BJ (cell line): ENCODE measurements at regions not wholly inside any gene's neighbourhood (a gene's known extent, or its start where the extent isn't known, plus 50 kb on each side); places are given as distances from the start of the nearest gene placed in this dataset.

Experiments
- CTCF ChIA-PET: fragments of 350-600 bp; formaldehyde crosslinking; extraction: SDS; loops from one replicate; lab custom pipeline; 2021; ENCODE audit warnings: antibody characterized with exemption, inconsistent platforms; lab: Yijun Ruan, JAX
- POLR2A ChIA-PET: fragments of 300-600 bp; sonication (Branson Sonifier 250); formaldehyde crosslinking; extraction: SDS; loops from one replicate; lab custom pipeline; 2021; ENCODE audit warnings: antibody characterized with exemption; lab: Charles Lee
- DNase-seq: peaks from one replicate; pipeline ENCODE4 v3.0.0-alpha.2; 2011; ENCODE audit warnings: low read depth
- H3K27me3 ChIP-seq: 2 replicates; pipeline ENCODE4 v1.6.0; 2011; ENCODE audit warnings: low read length; ENCODE audit not compliant: control insufficient read depth, insufficient read depth
- H3K36me3 ChIP-seq: 2 replicates; pipeline ENCODE4 v1.5.1; 2011; ENCODE audit warnings: low read length; ENCODE audit not compliant: control insufficient read depth, insufficient read depth
- H3K4me3 ChIP-seq: 2 replicates; pipeline ENCODE4 v1.5.1; 2011; ENCODE audit warnings: low read depth, mild to moderate bottlenecking, control low read depth, low read length
- TF ChIP-seq, protein P1 (sequence below): IDR thresholded peaks from 2 replicates; pipeline ENCODE4 v1.5.1; 2011; ENCODE audit warnings: low read depth, mild to moderate bottlenecking, control low read depth, inconsistent platforms, low read length, moderate library complexity; ENCODE audit not compliant: insufficient read depth

DNA sequence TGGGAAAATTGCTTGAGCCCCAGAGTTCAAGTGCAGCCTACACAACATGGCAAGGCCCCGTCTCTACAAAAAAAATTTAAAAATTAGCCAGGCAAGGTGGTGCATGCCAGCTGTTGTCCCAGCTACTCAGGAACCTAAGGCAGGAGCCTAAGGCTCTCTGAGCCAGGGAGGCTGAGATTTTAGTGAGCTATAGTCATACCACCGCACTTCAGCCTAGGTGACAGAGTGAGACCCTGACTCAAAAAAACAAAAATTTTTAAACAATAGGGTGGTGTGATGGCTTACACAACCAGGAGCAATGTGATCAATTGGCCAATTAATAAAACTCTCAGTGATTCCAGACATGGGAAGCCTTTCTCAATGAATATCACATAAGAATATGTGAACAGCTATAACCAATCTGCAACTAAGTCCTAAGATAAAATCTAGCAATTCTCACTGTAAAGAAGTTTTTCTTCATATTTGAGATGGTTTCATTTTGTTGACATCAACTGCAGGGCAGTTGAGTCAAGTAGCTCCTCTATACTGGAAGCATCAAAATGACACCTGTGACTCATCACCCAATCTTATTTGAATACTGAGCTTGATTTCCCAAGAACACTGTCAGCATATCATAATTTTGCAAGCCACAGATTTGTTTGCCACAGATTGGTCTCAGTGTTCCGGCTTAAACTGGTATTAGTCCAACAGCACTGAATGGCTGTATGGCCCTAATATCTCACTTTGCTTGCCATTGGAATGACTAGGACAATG, 169.0 kb upstream of the GJE1 start:
- peaks cover 1% of the 10 kb centered on the region; the same call in 1 of the 2 replicates for H3K27me3 ChIP-seq
- ChIA-PET POLR2A (no interaction called here), CTCF (interaction anchor here (1.7 kb wide), 1 partner anchor 9 kb away, joined by 5 read pairs; no protein-coding TSS in a partner anchor)
- no peak overlapping the region for H3K4me3 ChIP-seq
- no peak for DNase-seq
- TF ChIP-seq, protein P1, sequence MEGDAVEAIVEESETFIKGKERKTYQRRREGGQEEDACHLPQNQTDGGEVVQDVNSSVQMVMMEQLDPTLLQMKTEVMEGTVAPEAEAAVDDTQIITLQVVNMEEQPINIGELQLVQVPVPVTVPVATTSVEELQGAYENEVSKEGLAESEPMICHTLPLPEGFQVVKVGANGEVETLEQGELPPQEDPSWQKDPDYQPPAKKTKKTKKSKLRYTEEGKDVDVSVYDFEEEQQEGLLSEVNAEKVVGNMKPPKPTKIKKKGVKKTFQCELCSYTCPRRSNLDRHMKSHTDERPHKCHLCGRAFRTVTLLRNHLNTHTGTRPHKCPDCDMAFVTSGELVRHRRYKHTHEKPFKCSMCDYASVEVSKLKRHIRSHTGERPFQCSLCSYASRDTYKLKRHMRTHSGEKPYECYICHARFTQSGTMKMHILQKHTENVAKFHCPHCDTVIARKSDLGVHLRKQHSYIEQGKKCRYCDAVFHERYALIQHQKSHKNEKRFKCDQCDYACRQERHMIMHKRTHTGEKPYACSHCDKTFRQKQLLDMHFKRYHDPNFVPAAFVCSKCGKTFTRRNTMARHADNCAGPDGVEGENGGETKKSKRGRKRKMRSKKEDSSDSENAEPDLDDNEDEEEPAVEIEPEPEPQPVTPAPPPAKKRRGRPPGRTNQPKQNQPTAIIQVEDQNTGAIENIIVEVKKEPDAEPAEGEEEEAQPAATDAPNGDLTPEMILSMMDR: no peak
- no peaks in the 10 kb centered on the region for H3K36me3 ChIP-seq

DNA sequence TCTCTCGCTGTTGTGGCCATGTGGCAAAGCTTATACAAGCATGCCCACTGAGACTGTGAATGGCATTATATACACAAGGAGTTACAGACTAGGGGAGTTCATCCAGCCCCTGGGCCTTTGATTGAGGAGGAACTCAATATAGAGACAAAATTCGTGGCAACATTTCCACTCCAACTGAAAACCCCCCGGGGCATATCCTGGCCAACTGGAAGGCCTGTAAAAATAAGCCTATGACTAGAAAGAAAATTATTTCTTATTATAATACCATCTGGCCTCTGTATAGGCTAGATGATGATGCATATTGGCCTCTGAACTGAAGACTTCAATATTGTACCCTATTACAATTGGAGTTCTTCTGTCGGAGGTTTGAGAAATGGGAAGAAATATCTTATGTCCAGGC, 175.5 kb upstream of the GJE1 start:
- H3K36me3 ChIP-seq: no peaks in the 10 kb centered on the region
- no peaks in the 10 kb centered on the region for H3K27me3 ChIP-seq
- ChIA-PET CTCF (no interaction called here), POLR2A (no interaction called here)
- DNase-seq: no peak
- H3K4me3 ChIP-seq: no peak overlapping the region
- TF ChIP-seq, protein P1: no peak

DNA sequence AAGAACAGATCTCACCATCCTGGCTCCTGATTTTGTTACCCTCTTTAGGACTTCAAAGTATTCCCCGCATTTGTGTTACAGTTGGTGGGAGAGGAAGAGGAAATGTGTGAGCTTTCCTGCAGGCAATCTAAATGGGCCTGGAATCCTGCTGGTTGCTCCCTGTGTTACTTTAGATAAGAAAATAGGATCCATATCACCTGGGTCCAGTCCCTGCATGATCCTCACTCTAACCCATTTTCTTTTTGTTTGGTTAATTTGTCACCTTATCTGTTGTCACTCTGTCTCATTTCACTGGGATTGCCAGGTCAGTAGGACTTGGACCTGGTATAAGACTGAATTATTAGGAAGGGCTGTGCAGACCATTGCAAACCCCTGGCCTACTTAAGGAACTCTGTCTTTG, 175.9 kb upstream of the GJE1 start:
- no peaks in the 10 kb centered on the region for H3K27me3 ChIP-seq
- no peaks in the 10 kb centered on the region for H3K36me3 ChIP-seq
- DNase-seq: no peak
- TF ChIP-seq, protein P1: no peak
- H3K4me3 ChIP-seq: no peak overlapping the region
- CTCF ChIA-PET: no interaction called here
- POLR2A ChIA-PET: no interaction called here

DNA sequence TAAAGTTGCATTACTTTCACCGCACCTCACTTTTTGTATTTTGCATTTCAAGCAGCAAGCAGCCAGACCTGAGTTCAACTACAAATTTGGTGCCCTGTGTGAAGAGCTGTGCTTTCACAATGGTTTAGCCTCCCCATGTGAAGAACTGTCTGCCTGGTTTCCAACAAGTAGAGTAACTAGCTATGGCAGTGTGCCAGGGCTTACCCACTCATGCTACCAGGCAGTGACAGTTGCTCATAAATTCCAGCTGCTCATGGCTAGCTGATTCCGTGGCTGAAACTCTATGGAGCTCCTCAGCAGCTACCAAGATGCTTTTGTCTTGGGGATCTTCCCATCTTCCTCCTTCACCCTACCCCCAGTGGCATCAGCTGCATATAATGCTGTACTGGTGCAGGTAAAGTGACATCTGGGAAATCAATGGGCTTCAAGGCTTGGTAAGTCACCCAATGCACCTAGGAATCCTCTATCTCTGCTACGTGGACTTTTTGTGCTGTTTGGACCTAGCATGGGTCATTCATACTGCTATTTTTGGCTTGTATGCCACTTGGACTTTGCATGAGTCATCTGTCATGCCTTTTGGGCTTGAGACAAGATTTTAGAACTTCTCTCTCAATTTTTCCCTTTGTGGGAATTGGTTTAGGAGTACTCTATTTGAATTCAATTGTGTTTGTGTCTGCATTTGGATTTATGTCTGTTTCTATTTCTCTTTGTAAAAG, 176.5 kb upstream of the GJE1 start:
- DNase-seq: no peak

DNA sequence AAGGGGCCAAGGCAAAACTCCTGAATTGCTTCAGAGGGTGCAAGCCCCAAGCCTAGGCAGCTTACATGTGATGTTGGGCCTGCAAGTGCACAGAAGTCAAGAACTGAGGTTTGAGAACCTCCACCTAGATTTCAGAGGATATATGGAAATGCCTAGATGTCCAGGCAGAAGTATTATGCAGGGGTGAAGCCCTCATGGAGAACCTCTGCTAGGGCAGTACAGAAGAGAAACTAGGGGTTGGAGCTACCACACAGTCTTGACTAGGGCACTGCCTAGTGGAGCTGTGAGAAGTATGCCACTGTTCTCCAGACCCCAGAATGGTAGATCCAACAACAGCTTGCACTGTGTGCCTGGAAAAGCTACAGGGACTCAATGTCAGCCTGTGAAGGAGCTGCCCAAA, 179.7 kb upstream of the GJE1 start:
- DNase-seq: no peak
- Histone ChIP-seq H3K4me3 (no peak overlapping the region), H3K36me3 (no peaks in the 10 kb centered on the region), H3K27me3 (peaks cover 2% of the 10 kb centered on the region; the same call in 1 of the 2 replicates)
- TF ChIP-seq, protein P1: no peak
- CTCF ChIA-PET: no interaction called here
- POLR2A ChIA-PET: no interaction called here

More for the DNA sequence above, 176.5 kb upstream of the GJE1 start:
- TF ChIP-seq, protein P1: no peak
- H3K27me3 ChIP-seq: no peaks in the 10 kb centered on the region
- ChIA-PET POLR2A (no interaction called here), CTCF (no interaction called here)
- H3K36me3 ChIP-seq: no peaks in the 10 kb centered on the region
- no peak overlapping the region for H3K4me3 ChIP-seq
